Stimulated activated naive B cell treated with anti-CD40 and anti-IgM and Interleukin-4, amounts not matched to agents 10 μg/mL and 1 μg/mL and 100 μg/mL, for 72 hours (primary cell): ENCODE measurements at regions not wholly inside any gene's neighbourhood (a gene's known extent, or its start where the extent isn't known, plus 50 kb on each side); places are given as distances from the start of the nearest gene placed in this dataset.
"Not testable (repeated sequence)": the region's sequence is repeated elsewhere in the genome, so short reads cannot be mapped to it uniquely, and the experiment has no call there.

Experiments
- ATAC-seq, 2 donors: fragments of 150-1000 bp; cut with Tn5 transposase; replicated peaks; 2 replicates each; pipeline ENCODE4 v1.10.0; 2021; ENCODE audit warnings: moderate library complexity in 1 of 2
- DNase-seq: peaks from one replicate; pipeline ENCODE4 v3.0.0; 2021
- H3K27ac Mint-ChIP-seq: one replicate; pipeline ENCODE4 v1.8.0; 2022; ENCODE audit warnings: mild to moderate bottlenecking, mixed read lengths
- H3K27me3 Mint-ChIP-seq, 2 donors: one replicate each; pipeline ENCODE4 v1.8.0; 2022; ENCODE audit warnings: mixed read lengths in 2 of 2
- H3K36me3 Mint-ChIP-seq, 2 donors: one replicate each; pipeline ENCODE4 v1.8.0; 2022; ENCODE audit warnings: mixed read lengths in 2 of 2, mild to moderate bottlenecking in 1 of 2
- H3K4me1 Mint-ChIP-seq, 2 donors: one replicate each; pipeline ENCODE4 v1.8.0; 2022; ENCODE audit warnings: mixed read lengths in 2 of 2, mild to moderate bottlenecking in 1 of 2
- H3K4me3 Mint-ChIP-seq, 2 donors: one replicate each; pipeline ENCODE4 v1.8.0; 2022; ENCODE audit warnings: mild to moderate bottlenecking in 2 of 2, mixed read lengths in 2 of 2, moderate library complexity in 1 of 2
- H3K9me3 Mint-ChIP-seq, 2 donors: one replicate each; pipeline ENCODE4 v1.8.0; 2022; ENCODE audit warnings: mixed read lengths in 2 of 2, mild to moderate bottlenecking in 1 of 2

DNA sequence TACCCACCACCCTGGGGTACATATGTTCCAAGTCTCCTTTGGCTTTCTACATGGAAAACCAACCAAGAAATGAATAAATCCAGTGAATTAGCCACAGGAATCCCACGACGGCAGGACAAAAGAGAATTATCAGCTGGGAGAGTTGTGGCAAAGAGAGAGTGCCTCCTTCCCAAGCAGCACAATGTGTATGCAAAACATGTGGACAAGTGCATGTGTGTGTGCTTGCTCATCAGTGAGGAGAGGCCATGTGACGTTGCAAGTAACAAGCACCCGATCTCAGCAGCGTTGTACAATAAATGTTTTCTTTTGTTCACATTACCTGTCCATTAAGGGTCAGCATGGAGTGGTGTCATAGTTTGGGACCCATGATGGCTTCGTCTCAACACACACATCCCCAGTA, 50.0 kb upstream of the EMX2 start:
- ATAC-seq, result no peak
- Mint-ChIP-seq H3K4me3 (no peak overlapping the region), H3K27ac (no peak overlapping the region), H3K36me3 (no peaks in the 10 kb centered on the region), H3K9me3 (peaks cover 0 to 1% of the 10 kb centered on the region in 2 donors), H3K27me3 (peaks cover 29% of the 10 kb centered on the region in 2 donors), H3K4me1 (peaks cover 2 to 4% of the 10 kb centered on the region in 2 donors)
- DNase-seq, result no peak

DNA sequence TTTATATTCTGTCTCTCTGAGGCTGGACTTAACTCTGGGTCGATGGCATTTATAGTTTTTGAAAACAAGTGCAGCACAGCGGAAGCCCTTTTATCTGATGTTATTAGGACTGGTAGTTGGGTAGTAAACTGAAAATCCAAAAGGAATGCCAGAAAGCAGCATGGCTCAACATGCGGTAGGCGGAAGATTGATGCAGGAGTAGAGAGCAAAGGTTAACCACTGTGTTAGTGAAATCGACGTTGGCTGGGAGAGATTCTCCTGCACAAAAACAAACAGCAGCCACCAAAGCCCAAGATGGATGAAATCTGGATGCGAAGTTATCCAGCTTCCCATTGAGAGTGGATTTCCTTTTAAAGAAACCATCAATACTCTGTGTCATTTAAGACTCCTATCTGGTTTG, 54.5 kb upstream of the EMX2 start:
- no peaks in the 10 kb centered on the region for H3K4me1 Mint-ChIP-seq
- ATAC-seq (no peak), DNase-seq (no peak)
- H3K27me3 Mint-ChIP-seq, result peaks cover 15 to 21% of the 10 kb centered on the region in 2 donors
- H3K9me3 Mint-ChIP-seq, result no peaks in the 10 kb centered on the region
- no peak overlapping the region for H3K4me3 Mint-ChIP-seq
- H3K36me3 Mint-ChIP-seq, result no peaks in the 10 kb centered on the region
- H3K27ac Mint-ChIP-seq, result no peak overlapping the region

DNA sequence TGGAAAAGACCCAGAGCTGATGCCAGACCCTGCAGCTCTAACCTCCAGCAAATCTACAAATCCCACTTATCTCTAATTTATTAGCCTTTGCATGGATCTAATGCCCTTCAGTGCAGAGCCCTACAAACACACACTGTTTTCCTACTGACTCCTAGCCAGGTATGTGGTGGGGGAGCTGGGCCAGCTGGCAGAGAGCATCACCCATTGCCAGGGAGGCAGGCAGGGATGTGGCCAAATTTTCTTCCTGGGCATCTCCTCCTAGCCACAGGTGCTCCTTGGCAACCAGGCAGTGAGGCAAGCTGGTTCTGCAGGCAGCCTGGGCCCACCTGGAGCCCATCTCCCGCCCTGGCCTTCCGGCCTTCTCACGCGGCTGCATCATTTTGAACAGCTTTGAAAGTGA, 55.9 kb upstream of the EMX2 start:
- H3K9me3 Mint-ChIP-seq, result no peaks in the 10 kb centered on the region
- H3K27ac Mint-ChIP-seq, result no peak overlapping the region
- H3K4me1 Mint-ChIP-seq, result no peaks in the 10 kb centered on the region
- H3K27me3 Mint-ChIP-seq, result peaks cover 8 to 21% of the 10 kb centered on the region in 2 donors
- H3K36me3 Mint-ChIP-seq, result no peaks in the 10 kb centered on the region
- no peak for ATAC-seq
- DNase-seq, result no peak
- H3K4me3 Mint-ChIP-seq, result no peak overlapping the region

DNA sequence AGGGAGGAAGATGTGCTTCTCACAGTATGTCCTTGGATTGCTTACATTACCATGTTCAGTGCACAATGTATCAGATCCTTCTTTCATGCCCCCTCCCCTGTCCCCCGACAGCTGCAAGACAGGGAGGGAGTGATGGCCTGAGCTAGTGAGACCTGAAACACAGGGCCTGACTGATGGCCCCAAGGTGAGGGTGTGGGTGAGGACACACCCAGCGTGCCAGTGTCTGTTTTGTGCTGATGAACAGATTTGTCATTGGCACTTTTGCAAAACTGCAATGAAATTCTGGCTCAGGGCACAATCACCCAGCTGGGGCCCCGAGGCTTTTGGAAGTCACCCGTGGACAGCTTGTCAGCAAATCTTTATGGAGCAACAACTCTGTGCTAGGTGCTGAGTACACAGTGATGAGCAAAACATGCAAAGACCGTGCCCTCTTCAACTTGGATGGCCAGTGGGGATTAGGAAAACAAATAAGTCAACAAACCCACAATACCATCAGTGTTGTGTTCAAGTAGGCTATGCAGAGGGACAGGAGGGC, 59.4 kb upstream of the EMX2 start:
- Mint-ChIP-seq H3K4me3 (no peak overlapping the region), H3K4me1 (peaks cover 8 to 10% of the 10 kb centered on the region in 2 donors), H3K36me3 (no peaks in the 10 kb centered on the region), H3K9me3 (no peaks in the 10 kb centered on the region), H3K27ac (no peak overlapping the region), H3K27me3 (peaks cover 18 to 31% of the 10 kb centered on the region in 2 donors)
- ATAC-seq (no peak), DNase-seq (no peak)

DNA sequence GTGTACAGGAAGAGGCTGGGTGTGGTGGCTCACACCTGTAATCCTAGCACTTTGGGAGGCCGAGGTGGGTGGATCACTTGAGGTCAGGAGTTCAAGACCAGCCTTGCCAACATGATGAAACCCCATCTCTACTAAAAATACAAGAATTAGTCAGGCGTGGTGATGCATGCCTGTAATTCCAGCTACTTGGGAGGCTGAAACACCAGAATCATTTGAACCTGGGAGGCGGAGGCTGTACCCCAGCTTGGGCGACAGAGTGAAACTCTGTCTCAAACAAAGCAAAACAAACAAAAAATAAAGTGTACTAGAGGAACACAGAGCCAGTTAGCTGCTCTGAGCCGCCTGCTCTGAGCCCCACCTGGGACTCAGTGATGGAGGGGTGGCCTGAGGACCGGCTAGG, 61.5 kb upstream of the EMX2 start:
- H3K27me3 Mint-ChIP-seq, result peaks cover 32 to 34% of the 10 kb centered on the region in 2 donors
- H3K36me3 Mint-ChIP-seq, H3K9me3 Mint-ChIP-seq, ATAC-seq, DNase-seq, H3K4me1 Mint-ChIP-seq, H3K4me3 Mint-ChIP-seq: not testable (repeated sequence)
- H3K27ac Mint-ChIP-seq, result peak overlapping the region; percentile 56

- Mint-ChIP-seq H3K27me3 (peaks cover 32 to 34% of the 10 kb centered on the region in 2 donors), H3K9me3 (no peaks in the 10 kb centered on the region), H3K4me3 (no peak overlapping the region), H3K36me3 (no peaks in the 10 kb centered on the region), H3K4me1 (peaks cover 8 to 10% of the 10 kb centered on the region in 2 donors), H3K27ac (no peak overlapping the region)
- ATAC-seq (no peak), DNase-seq (no peak)
These were observed 62.4 kb upstream of the EMX2 start for GRCh38 chr10:117480097-117480496.

GRCh38 chr10:117477961-117478670, 64.4 kb upstream of the EMX2 start:
- Mint-ChIP-seq H3K4me3 (no peak overlapping the region), H3K9me3 (no peaks in the 10 kb centered on the region), H3K36me3 (no peaks in the 10 kb centered on the region), H3K4me1 (peaks cover 8 to 10% of the 10 kb centered on the region in 2 donors), H3K27me3 (peaks cover 32 to 34% of the 10 kb centered on the region in 2 donors), H3K27ac (no peak overlapping the region)
- no peak for DNase-seq
- no peak for ATAC-seq

DNA sequence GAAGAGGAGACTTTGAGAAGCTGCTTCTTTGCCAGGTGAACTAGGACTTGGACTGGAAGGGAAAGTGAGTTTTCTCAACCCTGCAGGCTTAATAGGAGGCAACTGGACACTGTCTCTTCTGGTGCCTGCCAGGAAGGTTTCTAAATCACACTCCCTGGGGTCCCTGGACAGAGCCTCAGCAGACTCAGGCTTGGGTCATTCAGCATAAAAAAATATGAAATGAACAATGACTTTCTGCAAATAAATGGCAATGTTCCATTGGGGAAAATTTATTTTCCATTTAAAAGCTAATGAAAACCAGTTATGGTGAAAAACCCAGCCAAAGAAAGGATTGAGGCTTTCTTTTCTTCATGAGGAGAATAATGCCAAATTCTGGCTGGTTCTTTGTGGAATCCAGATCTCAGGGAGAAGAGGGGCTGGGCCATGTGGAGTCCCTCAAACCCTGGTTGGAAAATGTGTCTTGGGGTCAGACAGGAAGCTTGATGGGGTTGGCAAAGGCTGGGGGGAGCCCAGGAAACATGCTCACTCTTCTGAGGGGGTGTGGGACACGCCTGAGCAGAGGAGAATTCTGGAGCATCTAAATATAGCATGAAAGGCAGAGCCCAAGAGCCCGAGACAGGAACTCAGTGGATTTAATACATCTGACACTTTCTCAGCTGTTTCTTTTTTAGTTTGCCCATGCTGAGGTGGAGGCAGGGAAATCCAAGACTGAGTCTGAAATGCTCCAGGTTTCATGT, 65.2 kb upstream of the EMX2 start:
- H3K4me3 Mint-ChIP-seq, result no peak overlapping the region
- no peaks in the 10 kb centered on the region for H3K36me3 Mint-ChIP-seq
- no peaks in the 10 kb centered on the region for H3K9me3 Mint-ChIP-seq
- H3K27me3 Mint-ChIP-seq, result peaks cover 29 to 41% of the 10 kb centered on the region in 2 donors
- peaks cover 8 to 10% of the 10 kb centered on the region in 2 donors for H3K4me1 Mint-ChIP-seq
- H3K27ac Mint-ChIP-seq, result no peak overlapping the region
- DNase-seq, result no peak
- no peak for ATAC-seq

DNA sequence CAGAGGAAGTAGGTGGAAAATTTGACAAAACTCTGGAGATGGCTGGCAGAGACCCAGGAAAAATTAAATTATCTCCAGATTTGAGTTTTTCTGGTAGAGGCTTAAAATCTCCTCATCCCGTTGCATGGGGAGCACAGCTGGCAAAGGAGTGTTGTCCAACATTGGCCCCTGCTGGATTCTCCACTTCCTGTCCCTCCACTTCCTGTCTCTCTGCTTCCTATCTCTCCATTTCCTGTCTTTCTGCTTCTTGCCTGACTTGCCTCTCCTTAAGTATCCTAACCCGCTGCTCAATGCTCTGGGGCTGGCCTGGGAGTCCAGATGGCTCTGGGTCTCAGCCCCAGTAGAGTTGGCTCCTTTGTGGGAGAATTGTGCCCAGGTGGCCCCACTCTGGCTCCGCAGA, 65.8 kb upstream of the EMX2 start:
- Mint-ChIP-seq H3K4me1 (peaks cover 8 to 10% of the 10 kb centered on the region in 2 donors), H3K27ac (no peak overlapping the region), H3K27me3 (peaks cover 35 to 47% of the 10 kb centered on the region in 2 donors), H3K4me3 (no peak overlapping the region), H3K9me3 (no peaks in the 10 kb centered on the region), H3K36me3 (no peaks in the 10 kb centered on the region)
- ATAC-seq (no peak), DNase-seq (no peak)

- no peak for ATAC-seq
- Mint-ChIP-seq H3K9me3 (no peaks in the 10 kb centered on the region), H3K27me3 (peaks cover 35 to 52% of the 10 kb centered on the region in 2 donors), H3K36me3 (no peaks in the 10 kb centered on the region), H3K4me3 (no peak overlapping the region), H3K27ac (no peak overlapping the region), H3K4me1 (peaks cover 9 to 10% of the 10 kb centered on the region in 2 donors)
- DNase-seq, result no peak
These were observed 66.3 kb upstream of the EMX2 start for GRCh38 chr10:117476281-117476680.

DNA sequence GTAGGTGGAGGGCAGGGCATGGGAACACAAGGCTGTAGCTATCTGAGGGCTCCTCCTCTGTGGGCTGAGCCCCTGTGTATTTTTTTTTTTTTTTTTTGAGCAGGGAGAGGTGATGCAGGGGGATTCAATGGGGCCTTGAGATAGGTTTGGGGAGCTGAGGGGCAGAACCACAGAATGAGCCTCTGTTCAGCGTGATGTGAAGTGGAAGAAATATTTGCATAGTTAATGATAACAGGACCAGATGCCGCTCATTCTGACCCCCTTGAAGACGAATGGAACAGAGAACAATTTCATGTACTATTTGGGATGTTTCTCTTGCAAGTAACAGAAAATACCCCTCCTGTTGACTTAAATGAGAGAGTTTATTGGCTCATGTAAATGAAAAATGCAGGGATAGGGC, 69.7 kb upstream of the EMX2 start:
- Mint-ChIP-seq H3K4me3 (no peak overlapping the region), H3K36me3 (no peaks in the 10 kb centered on the region), H3K27ac (no peak overlapping the region), H3K9me3 (no peaks in the 10 kb centered on the region), H3K27me3 (peaks cover 17 to 46% of the 10 kb centered on the region in 2 donors), H3K4me1 (peaks cover 0 to 2% of the 10 kb centered on the region in 2 donors)
- DNase-seq (no peak), ATAC-seq (no peak)

GRCh38 chr10:117471344-117471874, 71.1 kb upstream of the EMX2 start:
- no peak for ATAC-seq
- Mint-ChIP-seq H3K27me3 (peaks cover 17 to 34% of the 10 kb centered on the region in 2 donors), H3K4me3 (no peak overlapping the region), H3K4me1 (peaks cover 0 to 2% of the 10 kb centered on the region in 2 donors), H3K27ac (no peak overlapping the region), H3K9me3 (no peaks in the 10 kb centered on the region), H3K36me3 (no peaks in the 10 kb centered on the region)
- DNase-seq, result no peak

GRCh38 chr10:117470733-117471132, 71.8 kb upstream of the EMX2 start:
- Mint-ChIP-seq H3K27me3 (peaks cover 17 to 34% of the 10 kb centered on the region in 2 donors), H3K9me3 (no peaks in the 10 kb centered on the region), H3K27ac (no peak overlapping the region), H3K4me3 (no peak overlapping the region), H3K4me1 (peaks cover 0 to 2% of the 10 kb centered on the region in 2 donors), H3K36me3 (no peaks in the 10 kb centered on the region)
- no peak for DNase-seq
- no peak for ATAC-seq

DNA sequence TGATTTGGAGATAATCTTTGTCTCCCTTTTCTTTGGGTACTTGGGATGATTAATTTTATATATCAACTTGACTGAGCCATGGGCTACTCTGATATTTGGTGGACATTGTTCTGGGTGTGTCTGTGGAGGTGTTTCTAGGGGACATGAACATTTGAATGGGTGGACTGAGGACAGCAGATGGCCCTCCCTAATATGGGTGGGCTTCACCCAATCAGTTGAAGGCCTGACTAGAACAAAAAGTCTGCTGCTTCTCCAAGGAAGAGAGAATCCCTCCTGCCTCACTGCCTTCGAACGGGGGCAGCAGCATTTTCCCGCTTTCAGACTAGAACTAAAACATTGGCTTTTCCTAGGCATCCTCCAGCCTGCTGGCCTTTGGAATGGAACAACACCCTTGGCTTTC, 73.9 kb upstream of the EMX2 start:
- Mint-ChIP-seq H3K4me1 (peaks cover 0 to 2% of the 10 kb centered on the region in 2 donors), H3K4me3 (no peak overlapping the region), H3K27ac (no peak overlapping the region), H3K36me3 (no peaks in the 10 kb centered on the region), H3K27me3 (peaks cover 15 to 29% of the 10 kb centered on the region in 2 donors), H3K9me3 (no peaks in the 10 kb centered on the region)
- no peak for DNase-seq
- no peak for ATAC-seq
